Dedifferentiated amniotic fluid mesenchymal stem cell (primary cell): ENCODE measurements at regions not wholly inside any gene's neighbourhood (a gene's known extent, or its start where the extent isn't known, plus 50 kb on each side); places are given as distances from the start of the nearest gene placed in this dataset.

Source experiments
- DNase-seq: peaks from one replicate; pipeline ENCODE4 v3.0.0-alpha.2; 2016; ENCODE audit errors: extremely low spot score

- no peak for DNase-seq
Observed at GRCh38 chr13:47067306-47067705, 170.5 kb upstream of the HTR2A start.

- DNase-seq, result no peak
Observed at GRCh38 chr13:47066226-47066625, 169.4 kb upstream of the HTR2A start.

- DNase-seq, result no peak
Observed at GRCh38 chr13:47064381-47064780, 167.5 kb upstream of the HTR2A start.

- no peak for DNase-seq
Observed at GRCh38 chr13:47049276-47049989, 152.6 kb upstream of the HTR2A start.

GRCh38 chr13:47046706-47047105 lies 149.9 kb upstream of the HTR2A start:
- DNase-seq, result no peak

GRCh38 chr13:47044842-47045241 lies 148.0 kb upstream of the HTR2A start:
- no peak for DNase-seq

GRCh38 chr13:47039106-47039505 lies 142.3 kb upstream of the HTR2A start:
- no peak for DNase-seq

GRCh38 chr13:47038188-47038587 lies 141.3 kb upstream of the HTR2A start:
- DNase-seq, result no peak

GRCh38 chr13:47036294-47037008 lies 139.6 kb upstream of the HTR2A start:
- no peak for DNase-seq

GRCh38 chr13:47033216-47033615 lies 136.4 kb upstream of the HTR2A start:
- DNase-seq, result peak; percentile 17

GRCh38 chr13:47027780-47028437 lies 131.1 kb upstream of the HTR2A start:
- no peak for DNase-seq

GRCh38 chr13:47025791-47026447 lies 129.1 kb upstream of the HTR2A start:
- DNase-seq, result no peak

GRCh38 chr13:47019977-47020376 lies 123.1 kb upstream of the HTR2A start:
- no peak for DNase-seq

GRCh38 chr13:47017476-47017875 lies 120.6 kb upstream of the HTR2A start:
- DNase-seq, result no peak

GRCh38 chr13:47008318-47008717 lies 111.5 kb upstream of the HTR2A start:
- no peak for DNase-seq

- DNase-seq, result no peak
Observed at GRCh38 chr13:47005756-47006414, 109.0 kb upstream of the HTR2A start.

GRCh38 chr13:47004540-47004939 lies 107.7 kb upstream of the HTR2A start:
- DNase-seq, result no peak

GRCh38 chr13:47004027-47004426 lies 107.2 kb upstream of the HTR2A start:
- no peak for DNase-seq

GRCh38 chr13:47000165-47000564 lies 103.3 kb upstream of the HTR2A start:
- DNase-seq, result no peak

- DNase-seq, result no peak
Observed at GRCh38 chr13:46996316-46997030, 99.6 kb upstream of the HTR2A start.

- DNase-seq, result no peak
Observed at GRCh38 chr13:46995874-46996273, 99.0 kb upstream of the HTR2A start.
